ENCODE measurements at regions not wholly inside any gene's neighbourhood (a gene's known extent, or its start where the extent isn't known, plus 50 kb on each side); places are given as distances from the start of the nearest gene placed in this dataset.

DNA sequence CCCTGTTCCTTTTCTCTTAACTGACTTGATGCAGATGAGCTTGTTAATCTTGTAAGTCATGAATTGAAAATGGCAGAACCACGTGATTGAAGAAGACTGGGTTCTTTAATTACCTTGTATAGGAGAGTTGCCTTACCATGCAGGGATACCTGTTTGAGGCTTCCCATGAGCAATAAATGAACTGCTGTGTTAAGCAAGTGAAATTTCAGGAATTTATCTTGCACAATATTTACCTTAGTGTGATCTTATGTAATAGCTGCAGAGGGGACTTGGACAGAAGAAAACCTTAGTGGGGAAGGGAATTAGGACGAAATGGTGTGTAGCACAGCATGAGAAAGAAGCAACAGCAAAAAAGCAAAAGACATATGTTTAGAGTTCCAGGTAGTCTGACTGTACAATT is 384.0 kb upstream of the TMEFF2 start:
- Histone ChIP-seq H3K4me3 (replicated peaks in 1 of 3; ENCODE audit: insufficient read depth in 1 of 3, low read depth in 1 of 3, low read length in 3 of 3) (no peak overlapping the region), H3K4me2 (ENCODE audit: insufficient read depth, low read length) (no peak overlapping the region), H2AFZ (ENCODE audit: low read depth, low read length) (no peak overlapping the region), H3K9me1 (replicated peaks; ENCODE audit: control insufficient read depth, extremely low read depth, insufficient read depth, low read length) (no peaks in the 10 kb centered on the region), H3K9me3 (replicated peaks; ENCODE audit: control insufficient read depth, insufficient read depth, low read length) (no peaks in the 10 kb centered on the region), H3K9ac (replicated peaks; ENCODE audit: extremely low read depth, insufficient read depth, low read length) (no peak overlapping the region), H4K20me1 (replicated peaks; ENCODE audit: control insufficient read depth, extremely low read depth, insufficient read depth, low read length) (no peaks in the 10 kb centered on the region), H3K79me2 (ENCODE audit: control insufficient read depth, insufficient read depth, low read length) (no peaks in the 10 kb centered on the region), H3K36me3 (ENCODE audit: control insufficient read depth in 2 of 2, extremely low read depth in 1 of 2, insufficient read depth in 2 of 2, low read length in 2 of 2) (no peaks in the 10 kb centered on the region), H3K4me1 (ENCODE audit: control insufficient read depth, extremely low read depth, insufficient read depth, low read length) (no peaks in the 10 kb centered on the region), H3K27ac (ENCODE audit: insufficient read depth, low read depth, low read length) (no peak overlapping the region), H3K27me3 (ENCODE audit: control insufficient read depth in 2 of 2, insufficient read depth in 2 of 2, low read length in 2 of 2) (no peaks in the 10 kb centered on the region)
- TF ChIP-seq GATA2 (IDR thresholded peaks at IDR 0.05; ENCODE audit: insufficient read depth, insufficient read length, low read depth, low read length): no peak
- no peak for TF ChIP-seq JUN (IDR thresholded peaks at IDR 0.05; ENCODE audit: borderline replicate concordance, insufficient read depth, insufficient read length, low read depth)
- no peak for TF ChIP-seq FOS (IDR thresholded peaks at IDR 0.05; ENCODE audit: borderline replicate concordance, insufficient read depth, low read length)
- no peak for TF ChIP-seq MYC (IDR thresholded peaks at IDR 0.05; ENCODE audit: low read depth, low read length)
- TF ChIP-seq, protein P1, sequence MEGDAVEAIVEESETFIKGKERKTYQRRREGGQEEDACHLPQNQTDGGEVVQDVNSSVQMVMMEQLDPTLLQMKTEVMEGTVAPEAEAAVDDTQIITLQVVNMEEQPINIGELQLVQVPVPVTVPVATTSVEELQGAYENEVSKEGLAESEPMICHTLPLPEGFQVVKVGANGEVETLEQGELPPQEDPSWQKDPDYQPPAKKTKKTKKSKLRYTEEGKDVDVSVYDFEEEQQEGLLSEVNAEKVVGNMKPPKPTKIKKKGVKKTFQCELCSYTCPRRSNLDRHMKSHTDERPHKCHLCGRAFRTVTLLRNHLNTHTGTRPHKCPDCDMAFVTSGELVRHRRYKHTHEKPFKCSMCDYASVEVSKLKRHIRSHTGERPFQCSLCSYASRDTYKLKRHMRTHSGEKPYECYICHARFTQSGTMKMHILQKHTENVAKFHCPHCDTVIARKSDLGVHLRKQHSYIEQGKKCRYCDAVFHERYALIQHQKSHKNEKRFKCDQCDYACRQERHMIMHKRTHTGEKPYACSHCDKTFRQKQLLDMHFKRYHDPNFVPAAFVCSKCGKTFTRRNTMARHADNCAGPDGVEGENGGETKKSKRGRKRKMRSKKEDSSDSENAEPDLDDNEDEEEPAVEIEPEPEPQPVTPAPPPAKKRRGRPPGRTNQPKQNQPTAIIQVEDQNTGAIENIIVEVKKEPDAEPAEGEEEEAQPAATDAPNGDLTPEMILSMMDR (IDR thresholded peaks at IDR 0.05; ENCODE audit: extremely low read depth in 1 of 2, insufficient read depth in 1 of 2, low read depth in 1 of 2, low read length in 2 of 2): no peak
- no peak for TF ChIP-seq POLR2A (IDR thresholded peaks at IDR 0.05; ENCODE audit: low read depth, low read length)
- CTCF ChIA-PET: no interaction called here
- FAIRE-seq (no peak), DNase-seq (ENCODE audit: low read depth, low spot score) (no peak)
- intact Hi-C loops (cut with micrococcal nuclease) (no loop called here), dilution Hi-C loops (cut with MboI; ENCODE audit: extremely low pct_ligation_motif_present, low sequenced_read_pairs) (no loop called here)
- no TSS peak for BruUV-seq (replicated peaks)
- POLR2A ChIA-PET: no interaction called here

DNA sequence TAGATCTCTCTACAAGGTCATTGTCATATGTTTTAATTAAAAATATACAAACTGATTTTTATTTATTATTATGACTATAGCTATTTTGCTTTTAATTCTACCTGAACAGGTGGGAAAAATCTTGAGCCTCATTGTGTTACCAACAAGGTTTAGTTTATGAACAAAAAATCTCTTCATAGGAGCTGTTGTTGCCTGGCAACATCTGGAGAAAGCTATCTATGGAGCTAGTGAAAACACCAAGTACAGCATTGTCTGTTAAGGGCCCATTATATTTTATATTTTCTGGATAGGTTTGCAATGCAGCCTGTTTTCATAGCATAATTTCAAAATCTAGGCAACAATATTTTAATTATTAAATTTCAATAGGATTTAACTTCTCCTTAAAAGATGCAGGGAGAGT is 383.0 kb upstream of the TMEFF2 start:
- no peaks in the 10 kb centered on the region for H3K4me1 ChIP-seq (ENCODE audit: control insufficient read depth, extremely low read depth, insufficient read depth, low read length)
- H3K27ac ChIP-seq (ENCODE audit: insufficient read depth, low read depth, low read length): no peak overlapping the region
- TF ChIP-seq FOS (IDR thresholded peaks at IDR 0.05; ENCODE audit: borderline replicate concordance, insufficient read depth, low read length) (no peak), JUN (IDR thresholded peaks at IDR 0.05; ENCODE audit: borderline replicate concordance, insufficient read depth, insufficient read length, low read depth) (no peak), GATA2 (IDR thresholded peaks at IDR 0.05; ENCODE audit: insufficient read depth, insufficient read length, low read depth, low read length) (no peak), POLR2AphosphoS5 (IDR thresholded peaks at IDR 0.05; ENCODE audit: insufficient read depth, low read depth, low read length) (no peak), MYC (IDR thresholded peaks at IDR 0.05; ENCODE audit: low read depth, low read length) (no peak), EZH2 (IDR thresholded peaks at IDR 0.05; ENCODE audit: borderline replicate concordance, low read depth, low read length, severe bottlenecking) (no peak)
- TF ChIP-seq, protein P2, sequence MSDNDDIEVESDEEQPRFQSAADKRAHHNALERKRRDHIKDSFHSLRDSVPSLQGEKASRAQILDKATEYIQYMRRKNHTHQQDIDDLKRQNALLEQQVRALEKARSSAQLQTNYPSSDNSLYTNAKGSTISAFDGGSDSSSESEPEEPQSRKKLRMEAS (IDR thresholded peaks at IDR 0.05; ENCODE audit: insufficient read depth, insufficient read length): no peak
- TF ChIP-seq, protein P1 (IDR thresholded peaks at IDR 0.05; ENCODE audit: extremely low read depth in 1 of 2, insufficient read depth in 1 of 2, low read depth in 1 of 2, low read length in 2 of 2): no peak
- ChIA-PET POLR2A (no interaction called here), CTCF (no interaction called here)
- no peaks in the 10 kb centered on the region for H3K9me3 ChIP-seq (replicated peaks; ENCODE audit: control insufficient read depth, insufficient read depth, low read length)
- H2AFZ ChIP-seq (ENCODE audit: low read depth, low read length): no peak overlapping the region
- no TSS peak for BruUV-seq (replicated peaks)
- no peak for DNase-seq (ENCODE audit: low read depth, low spot score)
- no peaks in the 10 kb centered on the region for H4K20me1 ChIP-seq (replicated peaks; ENCODE audit: control insufficient read depth, extremely low read depth, insufficient read depth, low read length)
- no peaks in the 10 kb centered on the region for H3K79me2 ChIP-seq (ENCODE audit: control insufficient read depth, insufficient read depth, low read length)
- FAIRE-seq: no peak
- dilution Hi-C loops (cut with MboI; ENCODE audit: extremely low pct_ligation_motif_present, low sequenced_read_pairs) (no loop called here), intact Hi-C loops (cut with micrococcal nuclease) (no loop called here)
- H3K9me1 ChIP-seq (replicated peaks; ENCODE audit: control insufficient read depth, extremely low read depth, insufficient read depth, low read length): no peaks in the 10 kb centered on the region
- H3K4me2 ChIP-seq (ENCODE audit: insufficient read depth, low read length): no peak overlapping the region
- H3K9ac ChIP-seq (replicated peaks; ENCODE audit: extremely low read depth, insufficient read depth, low read length): no peak overlapping the region
- H3K36me3 ChIP-seq (ENCODE audit: control insufficient read depth in 2 of 2, extremely low read depth in 1 of 2, insufficient read depth in 2 of 2, low read length in 2 of 2): no peaks in the 10 kb centered on the region
- H3K4me3 ChIP-seq (replicated peaks in 1 of 3; ENCODE audit: insufficient read depth in 1 of 3, low read depth in 1 of 3, low read length in 3 of 3): no peak overlapping the region
- H3K27me3 ChIP-seq (ENCODE audit: control insufficient read depth in 2 of 2, insufficient read depth in 2 of 2, low read length in 2 of 2): no peaks in the 10 kb centered on the region

Measured in endothelial cell of umbilical vein (primary cell).